Lower lobe of right lung (tissue), 2 donors: ENCODE measurements at regions not wholly inside any gene's neighbourhood (a gene's known extent, or its start where the extent isn't known, plus 50 kb on each side); places are given as distances from the start of the nearest gene placed in this dataset.

Experiments
- ATAC-seq, 2 donors: fragments of 200-7000 bp; cut with Tn5 transposase; one replicate each; pipeline ENCODE4 v1.9.1; 2020 to 2022; ENCODE audit warnings: mild to moderate bottlenecking in 2 of 2, moderate library complexity in 2 of 2
- DNase-seq: peaks from one replicate; pipeline ENCODE4 v3.0.0-alpha.2; 2020
- H3K27ac ChIP-seq: fragments of 200-600 bp; one replicate; pipeline ENCODE4 v1.8.0; 2022
- H3K27me3 ChIP-seq: fragments of 200-600 bp; one replicate; pipeline ENCODE4 v1.8.0; 2022; ENCODE audit warnings: low read depth
- H3K36me3 ChIP-seq: fragments of 200-600 bp; one replicate; pipeline ENCODE4 v1.8.0; 2022; ENCODE audit warnings: mild to moderate bottlenecking
- H3K4me1 ChIP-seq: fragments of 200-600 bp; one replicate; pipeline ENCODE4 v1.8.0; 2022
- H3K4me3 ChIP-seq: fragments of 200-600 bp; one replicate; pipeline ENCODE4 v1.8.0; 2022; ENCODE audit warnings: mild to moderate bottlenecking
- H3K9me3 ChIP-seq: fragments of 200-600 bp; one replicate; pipeline ENCODE4 v1.8.0; 2022
- CTCF ChIP-seq: fragments of 200-600 bp; IDR thresholded peaks from one replicate; pipeline ENCODE4 v1.8.0; 2022; ENCODE audit warnings: antibody characterized with exemption, mild to moderate bottlenecking
- intact Hi-C: fragments of 100-400 bp; cut with DNase I; formaldehyde crosslinking; loops from one replicate; pipeline ENCODE4 v1.11.0; 2022
- donor health status: DM: no; HTN: yes; CAD: no; lungs with severe emphysema.

DNA sequence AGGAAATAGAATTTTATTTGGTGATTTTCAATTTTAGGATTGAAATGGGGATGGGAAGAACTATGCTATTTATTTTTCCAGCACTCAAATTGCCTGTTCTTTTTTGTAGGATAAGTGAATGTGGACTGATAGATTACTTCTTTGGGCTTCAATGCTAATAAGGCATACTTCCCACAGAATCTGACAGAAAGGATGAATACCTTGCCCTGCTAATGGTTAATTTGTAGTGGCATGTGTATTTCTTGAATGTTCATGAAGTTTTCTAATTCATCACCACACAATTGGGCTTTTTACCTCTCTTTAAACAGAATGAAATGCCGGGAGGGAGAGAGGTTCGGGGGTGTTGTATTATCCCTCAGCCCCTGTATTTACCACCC, 369.1 kb upstream of the ADGRL2 start:
- peak overlapping the region; percentile 65 for H3K27ac ChIP-seq
- DNase-seq (no peak), ATAC-seq (no peak)
- H3K4me3 ChIP-seq = no peak overlapping the region
- no peaks in the 10 kb centered on the region for H3K36me3 ChIP-seq
- H3K9me3 ChIP-seq = no peaks in the 10 kb centered on the region
- no peak for TF ChIP-seq CTCF
- H3K27me3 ChIP-seq = no peaks in the 10 kb centered on the region
- intact Hi-C loops = no loop called here
- H3K4me1 ChIP-seq = no peaks in the 10 kb centered on the region

- no peak for DNase-seq
- intact Hi-C loops = no loop called here
- no peak for ATAC-seq
- Histone ChIP-seq H3K4me1 (no peaks in the 10 kb centered on the region), H3K4me3 (no peak overlapping the region), H3K9me3 (no peaks in the 10 kb centered on the region), H3K27me3 (no peaks in the 10 kb centered on the region), H3K36me3 (no peaks in the 10 kb centered on the region), H3K27ac (peak overlapping the region; percentile 65)
- TF ChIP-seq CTCF = no peak
Measured at GRCh38 chr1:81430955-81431623, 369.6 kb upstream of the ADGRL2 start.

- Histone ChIP-seq H3K4me1 (no peaks in the 10 kb centered on the region), H3K36me3 (no peaks in the 10 kb centered on the region), H3K27ac (peak overlapping the region; percentile 65), H3K9me3 (no peaks in the 10 kb centered on the region), H3K4me3 (no peak overlapping the region), H3K27me3 (no peaks in the 10 kb centered on the region)
- ATAC-seq = no peak
- intact Hi-C loops = no loop called here
- no peak for DNase-seq
- TF ChIP-seq CTCF = no peak
Measured at GRCh38 chr1:81430236-81430938, 370.3 kb upstream of the ADGRL2 start.

GRCh38 chr1:81428998-81429397, 371.7 kb upstream of the ADGRL2 start:
- intact Hi-C loops = no loop called here
- Histone ChIP-seq H3K36me3 (no peaks in the 10 kb centered on the region), H3K4me1 (no peaks in the 10 kb centered on the region), H3K27ac (peak overlapping the region; percentile 26), H3K27me3 (no peaks in the 10 kb centered on the region), H3K9me3 (no peaks in the 10 kb centered on the region), H3K4me3 (no peak overlapping the region)
- DNase-seq (no peak), ATAC-seq (peak in 1 of 2 donors; percentile 33)
- no peak for TF ChIP-seq CTCF

DNA sequence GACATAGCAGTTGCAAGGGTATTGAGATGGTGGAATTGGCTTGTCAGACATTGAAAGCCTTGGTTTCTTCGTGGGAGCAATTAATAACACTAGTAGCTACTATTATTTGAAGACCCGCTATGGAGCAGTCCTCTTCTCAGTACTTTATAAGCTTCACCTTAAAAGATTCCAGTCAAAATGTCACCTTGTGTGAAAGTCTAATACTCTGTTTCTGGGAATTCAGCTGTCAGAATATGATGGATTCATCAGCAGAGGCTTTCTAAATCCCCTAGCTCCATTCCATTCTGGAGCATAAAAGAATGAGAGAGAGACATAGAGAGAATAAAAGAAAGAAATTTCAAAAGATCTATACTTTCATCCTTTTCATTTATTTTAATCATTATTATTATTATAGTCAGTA, 375.9 kb upstream of the ADGRL2 start:
- H3K27ac ChIP-seq = no peak overlapping the region
- no peaks in the 10 kb centered on the region for H3K9me3 ChIP-seq
- no peaks in the 10 kb centered on the region for H3K36me3 ChIP-seq
- H3K4me3 ChIP-seq = no peak overlapping the region
- intact Hi-C loops = no loop called here
- no peak for TF ChIP-seq CTCF
- H3K4me1 ChIP-seq = no peaks in the 10 kb centered on the region
- ATAC-seq = no peak
- DNase-seq = no peak
- H3K27me3 ChIP-seq = no peaks in the 10 kb centered on the region
